SU-DHL-6 (cell line): ENCODE measurements at regions not wholly inside any gene's neighbourhood (a gene's known extent, or its start where the extent isn't known, plus 50 kb on each side); places are given as distances from the start of the nearest gene placed in this dataset.

ENCODE experiments used
- EZH2phosphoT487 ChIP-seq: fragments of 200-600 bp; sonication (generic), shearing (Covaris generic); conservative IDR thresholded peaks from 2 replicates; pipeline ENCODE4 v1.6.1; 2018; ENCODE audit warnings: mild to moderate bottlenecking, antibody characterized with exemption, low read length, moderate library complexity, mixed read lengths
- TF ChIP-seq, protein P1 (sequence below): fragments of 200-600 bp; sonication (generic); IDR thresholded peaks from one replicate; pipeline ENCODE4 v1.5.1; 2017; ENCODE audit warnings: antibody characterized with exemption, mild to moderate bottlenecking, low read length, moderate library complexity; ENCODE audit not compliant: insufficient read depth, poor library complexity, severe bottlenecking

GRCh38 chr12:115394496-115395220 is 710.7 kb upstream of the TBX3 start:
- TF ChIP-seq, protein P1, sequence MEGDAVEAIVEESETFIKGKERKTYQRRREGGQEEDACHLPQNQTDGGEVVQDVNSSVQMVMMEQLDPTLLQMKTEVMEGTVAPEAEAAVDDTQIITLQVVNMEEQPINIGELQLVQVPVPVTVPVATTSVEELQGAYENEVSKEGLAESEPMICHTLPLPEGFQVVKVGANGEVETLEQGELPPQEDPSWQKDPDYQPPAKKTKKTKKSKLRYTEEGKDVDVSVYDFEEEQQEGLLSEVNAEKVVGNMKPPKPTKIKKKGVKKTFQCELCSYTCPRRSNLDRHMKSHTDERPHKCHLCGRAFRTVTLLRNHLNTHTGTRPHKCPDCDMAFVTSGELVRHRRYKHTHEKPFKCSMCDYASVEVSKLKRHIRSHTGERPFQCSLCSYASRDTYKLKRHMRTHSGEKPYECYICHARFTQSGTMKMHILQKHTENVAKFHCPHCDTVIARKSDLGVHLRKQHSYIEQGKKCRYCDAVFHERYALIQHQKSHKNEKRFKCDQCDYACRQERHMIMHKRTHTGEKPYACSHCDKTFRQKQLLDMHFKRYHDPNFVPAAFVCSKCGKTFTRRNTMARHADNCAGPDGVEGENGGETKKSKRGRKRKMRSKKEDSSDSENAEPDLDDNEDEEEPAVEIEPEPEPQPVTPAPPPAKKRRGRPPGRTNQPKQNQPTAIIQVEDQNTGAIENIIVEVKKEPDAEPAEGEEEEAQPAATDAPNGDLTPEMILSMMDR = no peak
- no peak for TF ChIP-seq EZH2phosphoT487
